Stomach (tissue), 4 donors: ENCODE measurements at regions not wholly inside any gene's neighbourhood (a gene's known extent, or its start where the extent isn't known, plus 50 kb on each side); places are given as distances from the start of the nearest gene placed in this dataset.

Experiments used
- CTCF ChIP-seq, 7 experiments: fragments of 450-650 bp in 4 of 7; fragments of 200-600 bp in 3 of 7; sonication (generic) in 3 of 7; IDR thresholded peaks; one replicate each; pipeline ENCODE4 v1.5.1; 2016 to 2019; ENCODE audit warnings: antibody characterized with exemption in 7 of 7, control low read depth in 2 of 7, mild to moderate bottlenecking in 1 of 7
- POLR2A ChIP-seq, 4 donors: fragments of 450-650 bp; IDR thresholded peaks; one replicate each; pipeline ENCODE4 v1.6.1; 2016; ENCODE audit warnings: antibody characterized with exemption in 4 of 4, control low read depth in 2 of 4, mild to moderate bottlenecking in 1 of 4, moderate library complexity in 1 of 4

- TF ChIP-seq CTCF (IDR thresholded peaks at IDR 0.05) (no peak), POLR2A (IDR thresholded peaks at IDR 0.05) (no peak)
These were observed 376.4 kb downstream of the RBM43 start for GRCh38 chr2:150885236-150885635.
